Mammary epithelial cell (primary cell): ENCODE measurements at regions not wholly inside any gene's neighbourhood (a gene's known extent, or its start where the extent isn't known, plus 50 kb on each side); places are given as distances from the start of the nearest gene placed in this dataset.

Experiments used
- CTCF ChIP-seq, 2 donors: IDR thresholded peaks in 1 of 2; conservative IDR thresholded peaks in 1 of 2; 2 replicates each; pipeline ENCODE4 v1.5.1; 2011 to 2012; ENCODE audit warnings: inconsistent platforms in 2 of 2, low read length in 2 of 2, mild to moderate bottlenecking in 2 of 2, control low read depth in 1 of 2, low read depth in 1 of 2; ENCODE audit not compliant: insufficient read depth in 1 of 2; ENCODE audit errors: extremely low read depth in 1 of 2
- EZH2 ChIP-seq: IDR thresholded peaks from 2 replicates; pipeline ENCODE4 v1.6.1; 2012; ENCODE audit warnings: low read length, inconsistent platforms, borderline replicate concordance

GRCh38 chr3:162092751-162093150 lies 596.1 kb downstream of the OTOL1 start:
- no peak for TF ChIP-seq CTCF (conservative IDR thresholded peaks at IDR 0.05 in 1 of 2, IDR thresholded peaks at IDR 0.05 in 1 of 2; ENCODE audit: extremely low read depth in 1 of 2, insufficient read depth in 1 of 2, low read depth in 1 of 2, low read length in 2 of 2)
- TF ChIP-seq EZH2 = no peak
